Heart left ventricle (tissue), 13 donors: ENCODE measurements at regions not wholly inside any gene's neighbourhood (a gene's known extent, or its start where the extent isn't known, plus 50 kb on each side); places are given as distances from the start of the nearest gene placed in this dataset.

ENCODE experiments used
- POLR2A ChIP-seq, 2 donors: fragments of 450-650 bp; IDR thresholded peaks; one replicate each; pipeline ENCODE4 v1.6.1; 2017; ENCODE audit warnings: antibody characterized with exemption in 2 of 2, mild to moderate bottlenecking in 2 of 2, moderate library complexity in 2 of 2
- TF ChIP-seq, protein P1 (sequence below), 12 donors: fragments of 200-600 bp; sonication (generic) in 4 of 12; IDR thresholded peaks; one replicate each; pipeline versions ENCODE4 v1.5.0 to v1.8.0; 2018 to 2022; ENCODE audit warnings: antibody characterized with exemption in 12 of 12, mild to moderate bottlenecking in 5 of 12
- donor health status: ischemic (EF 13 %, LVEDD 7.1; RV severe dilation, severe dysfunction).
- donor health status: DM: no; HTN: yes; CAD: no.
- donor health status: DM: no; HTN: no; CAD: no.
- donor health status: ischemic (EF 25% LVEDD 6.9; RV normal size, moderate dysfunction).
- donor health status: ischemic (EF 25% LVEDD 5.7; RV mildly dilated, moderate dysfunction).
- donor health status: ischemic (EF 35%, LVEDD 5.7; RV mildly dilated, moderate dysfunction).
- donor health status: nonischemic (EF 11% LVEDD 7.7; RV severe dilation, severe dysfunction).
- donor health status: DM: yes; HTN: yes; CAD: no.
- donor health status: PGD.
- donor health status: ischemic (EF 29% LVEDD 5.4; RV normal size, mild dysfunction).
- donor health status: nonischemic (EF 23%, LVEDD 6.1; RV moderate dilation, normal function).

DNA sequence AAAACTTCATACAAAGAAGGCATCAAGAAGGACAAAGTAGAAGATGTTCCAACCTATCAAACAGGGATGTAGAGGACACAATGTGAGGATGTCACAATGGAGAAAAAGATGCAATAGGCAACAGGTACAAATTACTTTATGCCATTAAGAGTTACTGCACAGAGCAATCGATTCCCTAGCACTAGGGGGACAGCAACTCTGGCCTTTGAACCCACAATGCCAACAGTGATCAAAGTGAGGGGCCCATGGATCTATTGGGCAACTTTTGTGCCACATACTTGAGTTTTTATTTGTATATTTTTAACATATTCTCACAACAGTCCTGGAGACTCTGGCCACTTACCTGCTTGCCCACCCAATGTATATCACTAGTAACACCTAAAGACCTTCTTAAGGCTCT, 220.2 kb downstream of the HNMT start:
- TF ChIP-seq, protein P1, sequence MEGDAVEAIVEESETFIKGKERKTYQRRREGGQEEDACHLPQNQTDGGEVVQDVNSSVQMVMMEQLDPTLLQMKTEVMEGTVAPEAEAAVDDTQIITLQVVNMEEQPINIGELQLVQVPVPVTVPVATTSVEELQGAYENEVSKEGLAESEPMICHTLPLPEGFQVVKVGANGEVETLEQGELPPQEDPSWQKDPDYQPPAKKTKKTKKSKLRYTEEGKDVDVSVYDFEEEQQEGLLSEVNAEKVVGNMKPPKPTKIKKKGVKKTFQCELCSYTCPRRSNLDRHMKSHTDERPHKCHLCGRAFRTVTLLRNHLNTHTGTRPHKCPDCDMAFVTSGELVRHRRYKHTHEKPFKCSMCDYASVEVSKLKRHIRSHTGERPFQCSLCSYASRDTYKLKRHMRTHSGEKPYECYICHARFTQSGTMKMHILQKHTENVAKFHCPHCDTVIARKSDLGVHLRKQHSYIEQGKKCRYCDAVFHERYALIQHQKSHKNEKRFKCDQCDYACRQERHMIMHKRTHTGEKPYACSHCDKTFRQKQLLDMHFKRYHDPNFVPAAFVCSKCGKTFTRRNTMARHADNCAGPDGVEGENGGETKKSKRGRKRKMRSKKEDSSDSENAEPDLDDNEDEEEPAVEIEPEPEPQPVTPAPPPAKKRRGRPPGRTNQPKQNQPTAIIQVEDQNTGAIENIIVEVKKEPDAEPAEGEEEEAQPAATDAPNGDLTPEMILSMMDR (IDR thresholded peaks at IDR 0.05): no peak
- no peak for TF ChIP-seq POLR2A (IDR thresholded peaks at IDR 0.05)
